Ovary (tissue), 3 donors: ENCODE measurements at regions not wholly inside any gene's neighbourhood (a gene's known extent, or its start where the extent isn't known, plus 50 kb on each side); places are given as distances from the start of the nearest gene placed in this dataset.

Experiments used
- CTCF ChIP-seq, 3 donors: fragments of 450-650 bp in 2 of 3; fragments of 200-600 bp in 1 of 3; IDR thresholded peaks; one replicate each; pipeline versions ENCODE4 v1.5.1 to v1.8.0; 2016 to 2022; ENCODE audit warnings: antibody characterized with exemption in 3 of 3, mild to moderate bottlenecking in 1 of 3
- POLR2A ChIP-seq: fragments of 450-650 bp; IDR thresholded peaks from one replicate; pipeline ENCODE4 v1.6.1; 2017; ENCODE audit warnings: antibody characterized with exemption, mild to moderate bottlenecking, moderate library complexity
- donor health status: DM: no; HTN: no; CAD: no.

GRCh38 chr17:12478311-12478710 is 187.4 kb upstream of the MYOCD start:
- no peak for TF ChIP-seq CTCF (IDR thresholded peaks at IDR 0.05)
- no peak for TF ChIP-seq POLR2A
